ENCODE measurements at regions not wholly inside any gene's neighbourhood (a gene's known extent, or its start where the extent isn't known, plus 50 kb on each side); places are given as distances from the start of the nearest gene placed in this dataset.
A peak's percentile ranks its signal among the peaks of the same experiment; 100 is the strongest.

DNA sequence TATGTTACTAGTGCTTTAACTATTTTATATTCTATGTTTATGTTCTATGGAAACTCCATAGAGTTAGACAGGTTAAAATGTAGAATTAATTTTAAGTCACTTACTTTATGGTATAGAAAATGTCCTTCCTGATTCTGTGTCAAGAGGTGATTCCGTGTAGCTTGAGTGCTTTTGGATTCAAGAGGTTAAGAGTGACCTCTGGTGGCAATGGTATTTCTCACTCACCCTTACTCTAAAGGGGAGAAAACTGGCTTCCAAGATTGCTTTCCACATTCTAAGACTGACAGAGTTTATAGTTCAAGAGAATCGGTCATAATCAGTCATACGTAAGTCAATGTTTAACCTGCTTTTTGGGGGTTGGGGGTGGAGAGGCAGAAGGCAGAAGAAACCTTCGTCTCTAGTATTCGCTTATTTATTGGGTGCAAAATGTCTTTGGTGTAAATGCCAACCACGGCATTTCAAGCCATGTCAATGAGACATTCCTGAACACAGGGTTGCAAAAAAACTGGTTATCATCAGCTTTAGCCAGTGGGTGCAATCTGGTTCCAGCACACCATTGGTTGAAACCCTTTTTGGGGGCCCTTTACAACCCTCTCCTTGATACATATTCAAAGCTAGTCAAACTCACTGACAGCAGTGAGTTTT lies 92.0 kb upstream of the VGLL3 start:
- no peak for TF ChIP-seq SP1 (IDR thresholded peaks at IDR 0.05)
- no peak for TF ChIP-seq YY1 (IDR thresholded peaks at IDR 0.05)
- no peak for TF ChIP-seq HNF4G (IDR thresholded peaks at IDR 0.05)
- TF ChIP-seq FOXA1 (IDR thresholded peaks at IDR 0.05): no peak
- TF ChIP-seq, protein P1, sequence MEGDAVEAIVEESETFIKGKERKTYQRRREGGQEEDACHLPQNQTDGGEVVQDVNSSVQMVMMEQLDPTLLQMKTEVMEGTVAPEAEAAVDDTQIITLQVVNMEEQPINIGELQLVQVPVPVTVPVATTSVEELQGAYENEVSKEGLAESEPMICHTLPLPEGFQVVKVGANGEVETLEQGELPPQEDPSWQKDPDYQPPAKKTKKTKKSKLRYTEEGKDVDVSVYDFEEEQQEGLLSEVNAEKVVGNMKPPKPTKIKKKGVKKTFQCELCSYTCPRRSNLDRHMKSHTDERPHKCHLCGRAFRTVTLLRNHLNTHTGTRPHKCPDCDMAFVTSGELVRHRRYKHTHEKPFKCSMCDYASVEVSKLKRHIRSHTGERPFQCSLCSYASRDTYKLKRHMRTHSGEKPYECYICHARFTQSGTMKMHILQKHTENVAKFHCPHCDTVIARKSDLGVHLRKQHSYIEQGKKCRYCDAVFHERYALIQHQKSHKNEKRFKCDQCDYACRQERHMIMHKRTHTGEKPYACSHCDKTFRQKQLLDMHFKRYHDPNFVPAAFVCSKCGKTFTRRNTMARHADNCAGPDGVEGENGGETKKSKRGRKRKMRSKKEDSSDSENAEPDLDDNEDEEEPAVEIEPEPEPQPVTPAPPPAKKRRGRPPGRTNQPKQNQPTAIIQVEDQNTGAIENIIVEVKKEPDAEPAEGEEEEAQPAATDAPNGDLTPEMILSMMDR (IDR thresholded peaks at IDR 0.05; ENCODE audit: low read depth, low read length, missing input control): peak; percentile 42
- TF ChIP-seq, protein P2, sequence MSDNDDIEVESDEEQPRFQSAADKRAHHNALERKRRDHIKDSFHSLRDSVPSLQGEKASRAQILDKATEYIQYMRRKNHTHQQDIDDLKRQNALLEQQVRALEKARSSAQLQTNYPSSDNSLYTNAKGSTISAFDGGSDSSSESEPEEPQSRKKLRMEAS (IDR thresholded peaks at IDR 0.05): no peak
- TF ChIP-seq, protein P3, sequence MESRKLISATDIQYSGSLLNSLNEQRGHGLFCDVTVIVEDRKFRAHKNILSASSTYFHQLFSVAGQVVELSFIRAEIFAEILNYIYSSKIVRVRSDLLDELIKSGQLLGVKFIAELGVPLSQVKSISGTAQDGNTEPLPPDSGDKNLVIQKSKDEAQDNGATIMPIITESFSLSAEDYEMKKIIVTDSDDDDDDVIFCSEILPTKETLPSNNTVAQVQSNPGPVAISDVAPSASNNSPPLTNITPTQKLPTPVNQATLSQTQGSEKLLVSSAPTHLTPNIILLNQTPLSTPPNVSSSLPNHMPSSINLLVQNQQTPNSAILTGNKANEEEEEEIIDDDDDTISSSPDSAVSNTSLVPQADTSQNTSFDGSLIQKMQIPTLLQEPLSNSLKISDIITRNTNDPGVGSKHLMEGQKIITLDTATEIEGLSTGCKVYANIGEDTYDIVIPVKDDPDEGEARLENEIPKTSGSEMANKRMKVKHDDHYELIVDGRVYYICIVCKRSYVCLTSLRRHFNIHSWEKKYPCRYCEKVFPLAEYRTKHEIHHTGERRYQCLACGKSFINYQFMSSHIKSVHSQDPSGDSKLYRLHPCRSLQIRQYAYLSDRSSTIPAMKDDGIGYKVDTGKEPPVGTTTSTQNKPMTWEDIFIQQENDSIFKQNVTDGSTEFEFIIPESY (IDR thresholded peaks at IDR 0.05): no peak
- no peak for TF ChIP-seq RXRA (IDR thresholded peaks at IDR 0.05)
- TF ChIP-seq RAD21 (IDR thresholded peaks at IDR 0.05): peak; percentile 77 to 80
- no peak for TF ChIP-seq FOXA2 (IDR thresholded peaks at IDR 0.05)
- TF ChIP-seq HNF4A (conservative IDR thresholded peaks at IDR 0.05): no peak
- TF ChIP-seq NR2F2 (IDR thresholded peaks at IDR 0.05): no peak
- TF ChIP-seq TAF1 (conservative IDR thresholded peaks at IDR 0.05): no peak
- no peak for TF ChIP-seq JUND (IDR thresholded peaks at IDR 0.05)
- TF ChIP-seq, protein P4, sequence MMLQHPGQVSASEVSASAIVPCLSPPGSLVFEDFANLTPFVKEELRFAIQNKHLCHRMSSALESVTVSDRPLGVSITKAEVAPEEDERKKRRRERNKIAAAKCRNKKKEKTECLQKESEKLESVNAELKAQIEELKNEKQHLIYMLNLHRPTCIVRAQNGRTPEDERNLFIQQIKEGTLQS (IDR thresholded peaks at IDR 0.05): no peak
- no peak for TF ChIP-seq EGR1 (IDR thresholded peaks at IDR 0.05; ENCODE audit: low read depth in 2 of 2)
- Histone ChIP-seq H3K4me1 (ENCODE audit: control insufficient read depth in 4 of 4, insufficient read depth in 4 of 4, low read length in 3 of 4) (no peaks in the 10 kb centered on the region), H3K27ac (ENCODE audit: low read depth in 1 of 2, low read length in 2 of 2) (no peak overlapping the region), H3K27me3 (ENCODE audit: control insufficient read depth in 4 of 4, insufficient read depth in 4 of 4, low read length in 3 of 4) (no peaks in the 10 kb centered on the region), H3K9me3 (ENCODE audit: control insufficient read depth in 4 of 4, low read length in 3 of 4) (no peaks in the 10 kb centered on the region), H3K36me3 (ENCODE audit: control insufficient read depth in 4 of 4, insufficient read depth in 3 of 4, low read depth in 1 of 4, low read length in 3 of 4) (no peaks in the 10 kb centered on the region), H3K4me3 (ENCODE audit: low read depth in 1 of 3, low read length in 3 of 3) (no peak overlapping the region), H3K9ac (ENCODE audit: low read depth in 1 of 2, low read length in 2 of 2) (no peak overlapping the region)
- WGBS: 31% methylated on average over 6 of the region's 6 CpGs
- no peak for DNase-seq (ENCODE audit: low spot score)

DNA sequence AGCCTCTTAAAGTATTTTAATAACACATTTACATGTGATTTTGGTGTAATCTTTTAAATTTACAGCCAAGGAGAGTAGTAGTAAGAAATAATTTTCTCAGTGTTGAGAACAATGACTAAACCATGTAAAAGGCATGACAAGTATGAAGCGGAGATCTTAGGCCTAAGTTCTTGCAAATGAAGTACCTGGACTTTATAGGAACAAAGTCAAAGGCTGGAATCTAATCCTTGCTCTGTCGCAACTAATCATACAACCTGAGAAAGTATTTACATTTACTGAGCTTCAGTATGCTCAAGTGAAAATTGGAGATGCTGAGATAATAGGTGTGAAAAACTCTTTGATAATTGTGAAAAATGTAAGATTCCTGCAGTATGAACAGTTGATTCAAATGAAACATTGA lies 86.4 kb upstream of the VGLL3 start:
- Histone ChIP-seq H3K36me3 (ENCODE audit: control insufficient read depth in 4 of 4, insufficient read depth in 3 of 4, low read depth in 1 of 4, low read length in 3 of 4) (no peaks in the 10 kb centered on the region), H3K9me3 (ENCODE audit: control insufficient read depth in 4 of 4, low read length in 3 of 4) (no peaks in the 10 kb centered on the region), H3K27ac (ENCODE audit: low read depth in 1 of 2, low read length in 2 of 2) (no peak overlapping the region), H3K9ac (ENCODE audit: low read depth in 1 of 2, low read length in 2 of 2) (no peak overlapping the region), H3K4me1 (ENCODE audit: control insufficient read depth in 4 of 4, insufficient read depth in 4 of 4, low read length in 3 of 4) (no peaks in the 10 kb centered on the region), H3K27me3 (ENCODE audit: control insufficient read depth in 4 of 4, insufficient read depth in 4 of 4, low read length in 3 of 4) (no peaks in the 10 kb centered on the region), H3K4me3 (ENCODE audit: low read depth in 1 of 3, low read length in 3 of 3) (no peak overlapping the region)
- TF ChIP-seq, protein P5, sequence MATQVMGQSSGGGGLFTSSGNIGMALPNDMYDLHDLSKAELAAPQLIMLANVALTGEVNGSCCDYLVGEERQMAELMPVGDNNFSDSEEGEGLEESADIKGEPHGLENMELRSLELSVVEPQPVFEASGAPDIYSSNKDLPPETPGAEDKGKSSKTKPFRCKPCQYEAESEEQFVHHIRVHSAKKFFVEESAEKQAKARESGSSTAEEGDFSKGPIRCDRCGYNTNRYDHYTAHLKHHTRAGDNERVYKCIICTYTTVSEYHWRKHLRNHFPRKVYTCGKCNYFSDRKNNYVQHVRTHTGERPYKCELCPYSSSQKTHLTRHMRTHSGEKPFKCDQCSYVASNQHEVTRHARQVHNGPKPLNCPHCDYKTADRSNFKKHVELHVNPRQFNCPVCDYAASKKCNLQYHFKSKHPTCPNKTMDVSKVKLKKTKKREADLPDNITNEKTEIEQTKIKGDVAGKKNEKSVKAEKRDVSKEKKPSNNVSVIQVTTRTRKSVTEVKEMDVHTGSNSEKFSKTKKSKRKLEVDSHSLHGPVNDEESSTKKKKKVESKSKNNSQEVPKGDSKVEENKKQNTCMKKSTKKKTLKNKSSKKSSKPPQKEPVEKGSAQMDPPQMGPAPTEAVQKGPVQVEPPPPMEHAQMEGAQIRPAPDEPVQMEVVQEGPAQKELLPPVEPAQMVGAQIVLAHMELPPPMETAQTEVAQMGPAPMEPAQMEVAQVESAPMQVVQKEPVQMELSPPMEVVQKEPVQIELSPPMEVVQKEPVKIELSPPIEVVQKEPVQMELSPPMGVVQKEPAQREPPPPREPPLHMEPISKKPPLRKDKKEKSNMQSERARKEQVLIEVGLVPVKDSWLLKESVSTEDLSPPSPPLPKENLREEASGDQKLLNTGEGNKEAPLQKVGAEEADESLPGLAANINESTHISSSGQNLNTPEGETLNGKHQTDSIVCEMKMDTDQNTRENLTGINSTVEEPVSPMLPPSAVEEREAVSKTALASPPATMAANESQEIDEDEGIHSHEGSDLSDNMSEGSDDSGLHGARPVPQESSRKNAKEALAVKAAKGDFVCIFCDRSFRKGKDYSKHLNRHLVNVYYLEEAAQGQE (IDR thresholded peaks at IDR 0.05): no peak
- 93% methylated on average over 2 of the region's 2 CpGs for WGBS
- no peak for DNase-seq (ENCODE audit: low spot score)
